ENCODE measurements at regions not wholly inside any gene's neighbourhood (a gene's known extent, or its start where the extent isn't known, plus 50 kb on each side); places are given as distances from the start of the nearest gene placed in this dataset.
"Not testable (repeated sequence)": the region's sequence is repeated elsewhere in the genome, so short reads cannot be mapped to it uniquely, and the experiment has no call there.

DNA sequence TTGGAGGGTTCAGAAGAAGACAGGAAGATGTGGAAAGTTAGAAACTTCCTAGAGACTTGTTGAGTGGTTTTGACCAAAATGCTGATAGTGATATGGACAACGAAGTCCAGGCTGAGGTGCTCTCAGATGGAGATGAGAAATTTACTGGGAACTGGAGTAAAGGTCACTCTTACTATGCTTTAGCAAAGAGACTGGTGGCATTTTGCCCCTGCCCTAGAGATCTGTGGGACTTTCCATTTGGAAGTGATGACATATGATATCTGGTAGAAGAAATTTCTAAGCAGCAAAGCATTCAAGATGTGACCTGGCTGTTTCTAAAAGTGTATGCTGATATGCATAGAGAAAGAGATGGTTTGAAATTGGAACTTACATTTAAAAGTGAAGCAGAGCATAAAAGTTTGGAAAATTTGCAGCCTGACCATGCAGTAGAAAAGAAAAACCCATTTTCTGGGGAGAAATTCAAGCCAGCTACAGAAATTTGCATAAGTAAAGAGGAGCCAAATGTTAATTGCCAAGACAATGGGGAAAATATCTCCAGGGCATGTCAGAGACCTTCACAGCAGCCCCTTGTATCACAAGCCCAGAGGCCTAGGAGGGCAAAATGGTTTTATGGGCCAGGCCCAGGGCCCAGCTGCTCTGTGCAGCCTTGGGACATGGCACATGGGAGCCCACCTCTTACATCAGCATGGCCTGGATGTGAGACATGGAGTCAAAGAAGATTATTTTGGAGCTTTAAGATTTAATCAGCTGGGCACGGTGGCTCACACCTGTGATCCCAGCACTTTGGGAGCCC is 63.1 kb upstream of the SLC1A4 start:
- not testable (repeated sequence) for H3K18ac ChIP-seq (ENCODE audit: low read length); H3K36me3 ChIP-seq (ENCODE audit: control insufficient read depth, insufficient read depth, low read length); H3K27ac ChIP-seq (ENCODE audit: low read depth, low read length); H3K9ac ChIP-seq (ENCODE audit: low read length); H3K4me1 ChIP-seq (ENCODE audit: control insufficient read depth, low read depth, low read length); H2BK5ac ChIP-seq (ENCODE audit: low read length); H4K8ac ChIP-seq (ENCODE audit: low read depth, low read length); H3K56ac ChIP-seq (ENCODE audit: low read length); H3K27me3 ChIP-seq (ENCODE audit: insufficient read depth, low read length, poor library complexity); H3K23ac ChIP-seq (ENCODE audit: low read length); H3K4me3 ChIP-seq (ENCODE audit: low read length); H4K5ac ChIP-seq (ENCODE audit: low read length); DNase-seq; H3K4ac ChIP-seq (ENCODE audit: low read depth, low read length); H3K79me2 ChIP-seq (ENCODE audit: control insufficient read depth, insufficient read depth, low read length); H2BK120ac ChIP-seq (ENCODE audit: low read depth, low read length); H3K4me2 ChIP-seq (ENCODE audit: low read length); H2AK5ac ChIP-seq (ENCODE audit: low read length); H2BK15ac ChIP-seq (replicated peaks; ENCODE audit: low read depth); H3K79me1 ChIP-seq (ENCODE audit: low read length)
- WGBS (ENCODE audit: extremely low coverage, insufficient coverage, low lambda C conversion rate): no CpG with 5 or more reads among the region's 2 CpGs

DNA sequence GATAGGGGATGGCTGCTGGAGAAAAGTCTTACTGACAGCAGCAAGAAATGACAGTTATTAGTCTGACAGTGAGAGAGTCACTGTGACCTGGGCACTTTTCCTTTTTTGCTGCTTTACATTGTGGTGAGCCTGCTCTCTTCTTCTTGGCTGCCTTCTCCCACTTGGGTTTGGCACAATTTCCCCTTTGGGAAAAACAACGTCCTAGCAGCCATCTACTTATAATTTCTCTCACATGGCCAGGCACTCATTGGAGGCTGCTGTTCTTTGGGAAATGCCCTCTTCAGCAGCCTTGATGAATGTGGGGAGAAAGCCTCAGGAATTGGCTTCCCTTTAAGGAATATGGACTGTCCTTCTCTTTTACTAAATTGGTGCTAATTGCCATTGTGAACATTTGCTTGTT is 60.4 kb upstream of the SLC1A4 start:
- Histone ChIP-seq H3K4ac (ENCODE audit: low read depth, low read length) (no peak overlapping the region), H3K27ac (ENCODE audit: low read depth, low read length) (no peak overlapping the region), H3K79me2 (ENCODE audit: control insufficient read depth, insufficient read depth, low read length) (no peaks in the 10 kb centered on the region), H3K4me2 (ENCODE audit: low read length) (no peak overlapping the region), H3K4me1 (ENCODE audit: control insufficient read depth, low read depth, low read length) (no peaks in the 10 kb centered on the region), H2AK5ac (ENCODE audit: low read length) (no peak overlapping the region), H3K36me3 (ENCODE audit: control insufficient read depth, insufficient read depth, low read length) (no peaks in the 10 kb centered on the region), H3K56ac (ENCODE audit: low read length) (no peak overlapping the region), H2BK15ac (replicated peaks; ENCODE audit: low read depth) (no peak overlapping the region), H3K18ac (ENCODE audit: low read length) (no peak overlapping the region), H3K27me3 (ENCODE audit: insufficient read depth, low read length, poor library complexity) (no peaks in the 10 kb centered on the region), H3K4me3 (ENCODE audit: low read length) (no peak overlapping the region), H3K79me1 (ENCODE audit: low read length) (no peaks in the 10 kb centered on the region), H2BK120ac (ENCODE audit: low read depth, low read length) (no peak overlapping the region), H4K8ac (ENCODE audit: low read depth, low read length) (no peak overlapping the region), H3K9ac (ENCODE audit: low read length) (no peak overlapping the region), H4K5ac (ENCODE audit: low read length) (no peak overlapping the region), H2BK5ac (ENCODE audit: low read length) (no peak overlapping the region), H3K23ac (ENCODE audit: low read length) (no peak overlapping the region)
- DNase-seq: no peak
- WGBS (ENCODE audit: extremely low coverage, insufficient coverage, low lambda C conversion rate): no CpG with 5 or more reads among the region's 1 CpG

DNA sequence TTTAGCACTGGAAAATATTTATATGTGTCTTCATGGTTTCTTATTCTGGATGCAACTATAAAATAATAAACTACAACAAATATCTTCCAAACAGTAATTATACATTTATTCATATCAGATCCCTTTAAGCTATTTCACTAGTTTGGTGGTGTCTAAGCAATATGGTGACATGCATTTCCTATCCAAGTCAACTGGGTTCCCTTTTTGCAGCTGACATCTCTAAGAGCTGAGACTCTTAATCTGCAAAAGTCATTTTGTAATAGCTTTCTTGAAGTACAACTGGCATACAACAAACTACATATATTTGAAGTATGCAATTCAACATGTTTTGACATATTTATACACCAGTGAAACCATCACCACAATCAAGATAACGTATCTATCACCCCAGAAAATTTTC is 59.9 kb upstream of the SLC1A4 start:
- H3K4me1 ChIP-seq (ENCODE audit: control insufficient read depth, low read depth, low read length): no peaks in the 10 kb centered on the region
- no peaks in the 10 kb centered on the region for H3K79me1 ChIP-seq (ENCODE audit: low read length)
- H2AK5ac ChIP-seq (ENCODE audit: low read length): no peak overlapping the region
- H3K27me3 ChIP-seq (ENCODE audit: insufficient read depth, low read length, poor library complexity): no peaks in the 10 kb centered on the region
- H4K8ac ChIP-seq (ENCODE audit: low read depth, low read length): no peak overlapping the region
- H4K5ac ChIP-seq (ENCODE audit: low read length): no peak overlapping the region
- no peak overlapping the region for H3K4me3 ChIP-seq (ENCODE audit: low read length)
- H3K18ac ChIP-seq (ENCODE audit: low read length): no peak overlapping the region
- no peak overlapping the region for H3K4ac ChIP-seq (ENCODE audit: low read depth, low read length)
- no CpG with 5 or more reads among the region's 1 CpG for WGBS (ENCODE audit: extremely low coverage, insufficient coverage, low lambda C conversion rate)
- no peak overlapping the region for H2BK15ac ChIP-seq (replicated peaks; ENCODE audit: low read depth)
- H3K36me3 ChIP-seq (ENCODE audit: control insufficient read depth, insufficient read depth, low read length): no peaks in the 10 kb centered on the region
- DNase-seq: no peak
- H3K79me2 ChIP-seq (ENCODE audit: control insufficient read depth, insufficient read depth, low read length): no peaks in the 10 kb centered on the region
- no peak overlapping the region for H2BK5ac ChIP-seq (ENCODE audit: low read length)
- H3K9ac ChIP-seq (ENCODE audit: low read length): no peak overlapping the region
- no peak overlapping the region for H2BK120ac ChIP-seq (ENCODE audit: low read depth, low read length)
- H3K23ac ChIP-seq (ENCODE audit: low read length): no peak overlapping the region
- no peak overlapping the region for H3K4me2 ChIP-seq (ENCODE audit: low read length)
- no peak overlapping the region for H3K56ac ChIP-seq (ENCODE audit: low read length)
- no peak overlapping the region for H3K27ac ChIP-seq (ENCODE audit: low read depth, low read length)

DNA sequence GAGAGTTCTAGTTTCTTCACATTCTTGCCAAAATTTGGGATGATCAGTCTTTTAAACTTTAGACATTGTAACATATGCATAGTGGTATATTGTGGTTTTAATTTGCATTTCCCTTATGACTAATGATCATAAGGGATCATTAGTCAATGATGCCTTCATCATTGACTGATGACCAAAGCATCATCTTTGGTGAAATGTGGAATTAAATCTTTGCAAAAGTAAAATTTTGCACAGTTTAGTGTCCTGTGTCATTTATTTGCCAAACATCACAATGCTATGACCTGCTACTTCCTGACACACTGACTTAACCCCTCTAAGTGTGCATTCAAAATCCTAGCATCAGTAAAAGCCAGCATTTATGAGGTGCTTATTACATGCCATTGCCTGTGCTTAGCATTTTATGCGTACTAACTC is 58.9 kb upstream of the SLC1A4 start:
- no peak overlapping the region for H3K4me3 ChIP-seq (ENCODE audit: low read length)
- no peak overlapping the region for H3K27ac ChIP-seq (ENCODE audit: low read depth, low read length)
- no peak overlapping the region for H3K4me2 ChIP-seq (ENCODE audit: low read length)
- H3K9ac ChIP-seq (ENCODE audit: low read length): no peak overlapping the region
- H3K4me1 ChIP-seq (ENCODE audit: control insufficient read depth, low read depth, low read length): no peaks in the 10 kb centered on the region
- H2BK120ac ChIP-seq (ENCODE audit: low read depth, low read length): no peak overlapping the region
- no peaks in the 10 kb centered on the region for H3K36me3 ChIP-seq (ENCODE audit: control insufficient read depth, insufficient read depth, low read length)
- WGBS (ENCODE audit: extremely low coverage, insufficient coverage, low lambda C conversion rate): no CpG with 5 or more reads among the region's 1 CpG
- H2BK15ac ChIP-seq (replicated peaks; ENCODE audit: low read depth): no peak overlapping the region
- H3K18ac ChIP-seq (ENCODE audit: low read length): no peak overlapping the region
- no peak overlapping the region for H3K4ac ChIP-seq (ENCODE audit: low read depth, low read length)
- DNase-seq: no peak
- no peaks in the 10 kb centered on the region for H3K79me2 ChIP-seq (ENCODE audit: control insufficient read depth, insufficient read depth, low read length)
- H4K8ac ChIP-seq (ENCODE audit: low read depth, low read length): no peak overlapping the region
- H3K23ac ChIP-seq (ENCODE audit: low read length): no peak overlapping the region
- no peak overlapping the region for H4K5ac ChIP-seq (ENCODE audit: low read length)
- no peak overlapping the region for H3K56ac ChIP-seq (ENCODE audit: low read length)
- H3K27me3 ChIP-seq (ENCODE audit: insufficient read depth, low read length, poor library complexity): no peaks in the 10 kb centered on the region
- H2AK5ac ChIP-seq (ENCODE audit: low read length): no peak overlapping the region
- no peak overlapping the region for H2BK5ac ChIP-seq (ENCODE audit: low read length)
- H3K79me1 ChIP-seq (ENCODE audit: low read length): no peaks in the 10 kb centered on the region

DNA sequence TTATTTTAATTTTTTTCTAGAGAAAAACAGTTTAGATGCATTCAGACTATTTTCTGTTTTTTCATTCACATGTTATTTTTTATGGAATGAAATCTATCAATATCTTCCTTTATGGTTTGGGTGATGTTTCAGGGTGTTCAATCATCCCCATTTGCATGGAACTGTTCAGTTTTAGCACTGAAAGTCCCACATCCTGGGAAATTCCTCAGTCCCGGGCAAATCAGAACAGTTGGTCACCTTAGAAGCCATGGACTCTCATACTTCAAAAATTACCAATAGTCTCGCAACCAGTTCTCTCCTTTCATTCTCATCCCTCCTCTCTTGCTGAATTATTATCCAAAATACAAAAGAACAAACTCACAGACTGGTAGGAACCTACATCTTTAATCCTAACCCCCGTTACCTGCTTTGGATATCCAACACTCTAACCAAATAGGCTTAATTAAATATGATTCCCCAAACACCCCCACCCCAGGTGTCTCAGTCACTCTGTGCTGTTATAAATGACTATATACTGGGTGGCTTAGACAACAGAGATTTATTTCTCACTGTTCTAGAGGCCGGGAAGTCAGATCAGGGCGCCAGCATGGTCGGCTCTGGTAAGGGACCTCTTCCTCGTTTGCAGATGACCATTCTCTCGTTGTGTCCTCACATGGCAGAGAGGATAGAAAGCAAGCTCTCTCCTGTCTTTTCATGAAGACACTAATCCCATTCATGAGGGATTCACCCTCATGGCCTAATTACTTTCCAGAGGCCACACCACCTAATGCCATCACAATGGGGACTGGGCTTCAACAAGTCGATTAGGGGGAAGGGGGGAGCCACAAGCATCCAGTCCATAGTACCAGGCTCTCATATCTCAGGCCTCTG is 57.7 kb upstream of the SLC1A4 start:
- H2BK120ac ChIP-seq (ENCODE audit: low read depth, low read length): no peak overlapping the region
- no peak overlapping the region for H2BK15ac ChIP-seq (replicated peaks; ENCODE audit: low read depth)
- no peak overlapping the region for H2BK5ac ChIP-seq (ENCODE audit: low read length)
- no peak overlapping the region for H3K4ac ChIP-seq (ENCODE audit: low read depth, low read length)
- no peak overlapping the region for H3K4me2 ChIP-seq (ENCODE audit: low read length)
- H2AK5ac ChIP-seq (ENCODE audit: low read length): no peak overlapping the region
- whole genome bisulfite sequencing (ENCODE audit: extremely low coverage, insufficient coverage, low lambda C conversion rate): no CpG with 5 or more reads among the region's 9 CpGs
- no peak overlapping the region for H3K9ac ChIP-seq (ENCODE audit: low read length)
- H3K23ac ChIP-seq (ENCODE audit: low read length): no peak overlapping the region
- no peaks in the 10 kb centered on the region for H3K4me1 ChIP-seq (ENCODE audit: control insufficient read depth, low read depth, low read length)
- no peak overlapping the region for H4K5ac ChIP-seq (ENCODE audit: low read length)
- H3K79me2 ChIP-seq (ENCODE audit: control insufficient read depth, insufficient read depth, low read length): no peaks in the 10 kb centered on the region
- DNase-seq: no peak
- H3K27ac ChIP-seq (ENCODE audit: low read depth, low read length): no peak overlapping the region
- H3K18ac ChIP-seq (ENCODE audit: low read length): no peak overlapping the region
- no peak overlapping the region for H4K8ac ChIP-seq (ENCODE audit: low read depth, low read length)
- H3K27me3 ChIP-seq (ENCODE audit: insufficient read depth, low read length, poor library complexity): no peaks in the 10 kb centered on the region
- H3K36me3 ChIP-seq (ENCODE audit: control insufficient read depth, insufficient read depth, low read length): no peaks in the 10 kb centered on the region
- no peak overlapping the region for H3K56ac ChIP-seq (ENCODE audit: low read length)
- no peak overlapping the region for H3K4me3 ChIP-seq (ENCODE audit: low read length)
- no peaks in the 10 kb centered on the region for H3K79me1 ChIP-seq (ENCODE audit: low read length)

Data from mesendoderm (in vitro differentiated cells).